H9 (cell line): ENCODE measurements at regions not wholly inside any gene's neighbourhood (a gene's known extent, or its start where the extent isn't known, plus 50 kb on each side); places are given as distances from the start of the nearest gene placed in this dataset.

Experiments
- DNase-seq: peaks from one replicate; pipeline ENCODE4 v3.0.0-alpha.2; 2017
- H2AFZ ChIP-seq: one replicate; pipeline ENCODE4 v1.6.1; 2013; ENCODE audit warnings: mild to moderate bottlenecking, low read length, control low read depth, moderate library complexity
- H2AK5ac ChIP-seq: 2 replicates; pipeline ENCODE4 v1.6.1; 2013; ENCODE audit warnings: low read length, control low read depth, mixed read lengths; ENCODE audit not compliant: insufficient read length
- H2BK120ac ChIP-seq: one replicate; pipeline ENCODE4 v1.6.1; 2013; ENCODE audit warnings: low read depth, mild to moderate bottlenecking, low read length, control low read depth, inconsistent platforms; ENCODE audit not compliant: poor library complexity, severe bottlenecking
- H2BK12ac ChIP-seq: 2 replicates; pipeline ENCODE4 v1.6.1; 2013; ENCODE audit warnings: low read length, control low read depth, mixed read lengths, low read depth; ENCODE audit not compliant: insufficient read length
- H2BK15ac ChIP-seq: 2 replicates; pipeline ENCODE4 v1.6.1; 2013; ENCODE audit warnings: low read depth, low read length, control low read depth
- H2BK20ac ChIP-seq: one replicate; pipeline ENCODE4 v1.6.1; 2013; ENCODE audit warnings: low read depth, mild to moderate bottlenecking, low read length, control low read depth, inconsistent platforms; ENCODE audit not compliant: poor library complexity, severe bottlenecking
- H2BK5ac ChIP-seq: 2 replicates; pipeline ENCODE4 v1.6.1; 2013; ENCODE audit warnings: low read length, control low read depth, mixed read lengths; ENCODE audit not compliant: insufficient read length
- H3K14ac ChIP-seq: 2 replicates; pipeline ENCODE4 v1.6.1; 2013; ENCODE audit warnings: low read length, control low read depth; ENCODE audit not compliant: insufficient read depth
- H3K18ac ChIP-seq: 2 replicates; pipeline ENCODE4 v1.6.1; 2013; ENCODE audit warnings: low read depth, mild to moderate bottlenecking, mixed read lengths, low read length, control low read depth; ENCODE audit not compliant: insufficient read length
- H3K23ac ChIP-seq: 2 replicates; pipeline ENCODE4 v1.6.1; 2013; ENCODE audit warnings: low read length, control low read depth, mixed read lengths, low read depth; ENCODE audit not compliant: insufficient read length
- H3K23me2 ChIP-seq: 2 replicates; pipeline ENCODE4 v1.6.1; 2013; ENCODE audit warnings: low read depth, mild to moderate bottlenecking, mixed read lengths, low read length, control low read depth; ENCODE audit not compliant: insufficient read length, poor library complexity, severe bottlenecking
- H3K27ac ChIP-seq: 2 replicates; pipeline ENCODE4 v1.5.1; 2013; ENCODE audit warnings: low read length, control low read depth, mixed read lengths, low read depth; ENCODE audit not compliant: insufficient read length
- H3K27me3 ChIP-seq: 2 replicates; pipeline ENCODE4 v1.6.1; 2013; ENCODE audit warnings: low read length, control low read depth, inconsistent platforms; ENCODE audit not compliant: insufficient read depth
- H3K4ac ChIP-seq: 2 replicates; pipeline ENCODE4 v1.6.1; 2013; ENCODE audit warnings: low read depth, mild to moderate bottlenecking, control low read depth, inconsistent platforms, low read length, moderate library complexity
- H3K4me1 ChIP-seq: 2 replicates; pipeline ENCODE4 v1.6.1; 2013; ENCODE audit warnings: low read length, control low read depth, inconsistent platforms; ENCODE audit not compliant: insufficient read depth
- H3K4me2 ChIP-seq: 2 replicates; pipeline ENCODE4 v1.6.1; 2013; ENCODE audit warnings: low read length, control low read depth, mixed read lengths; ENCODE audit not compliant: insufficient read length, insufficient read depth
- H3K56ac ChIP-seq: 2 replicates; pipeline ENCODE4 v1.6.1; 2013; ENCODE audit warnings: low read depth, mild to moderate bottlenecking, mixed read lengths, low read length, control low read depth; ENCODE audit not compliant: insufficient read length
- H3K79me1 ChIP-seq: 2 replicates; pipeline ENCODE4 v1.6.1; 2013; ENCODE audit warnings: low read depth, mild to moderate bottlenecking, moderate library complexity, low read length, control low read depth, inconsistent platforms; ENCODE audit not compliant: insufficient read depth, poor library complexity, severe bottlenecking
- H3K79me2 ChIP-seq: 2 replicates; pipeline ENCODE4 v1.6.1; 2013; ENCODE audit warnings: low read length, control low read depth, inconsistent platforms; ENCODE audit not compliant: insufficient read depth
- H3K9ac ChIP-seq: 2 replicates; pipeline ENCODE4 v1.6.1; 2013; ENCODE audit warnings: low read length, control low read depth, mixed read lengths; ENCODE audit not compliant: insufficient read length; ENCODE audit errors: extremely low read depth
- H3K9me3 ChIP-seq: one replicate; pipeline ENCODE4 v1.6.1; 2013; ENCODE audit warnings: low read depth, low read length, inconsistent platforms; ENCODE audit not compliant: control insufficient read depth
- H3T11ph ChIP-seq: one replicate; pipeline ENCODE4 v1.6.1; 2013; ENCODE audit warnings: mild to moderate bottlenecking, low read length, control low read depth, inconsistent platforms
- H4K20me1 ChIP-seq: one replicate; pipeline ENCODE4 v1.6.1; 2013; ENCODE audit not compliant: control insufficient read depth, insufficient read length, insufficient read depth
- H4K5ac ChIP-seq: 2 replicates; pipeline ENCODE4 v1.6.1; 2013; ENCODE audit warnings: low read depth, mild to moderate bottlenecking, mixed read lengths, low read length, control low read depth; ENCODE audit not compliant: insufficient read length
- H4K8ac ChIP-seq: replicated peaks from 2 replicates; pipeline ENCODE4 v1.6.1; 2013; ENCODE audit warnings: low read length, control low read depth, mixed read lengths, low read depth; ENCODE audit not compliant: insufficient read length
- H4K91ac ChIP-seq: 2 replicates; pipeline ENCODE4 v1.6.1; 2013; ENCODE audit warnings: low read depth, mild to moderate bottlenecking, moderate library complexity, mixed read lengths, low read length, control low read depth; ENCODE audit not compliant: insufficient read length
- H3K27ac Mint-ChIP-seq, 3 experiments: 2 replicates in 2 of 3; 3 replicates in 1 of 3; pipeline ENCODE4 v1.8.0; 2020 to 2021; ENCODE audit warnings: mixed read lengths in 3 of 3, mild to moderate bottlenecking in 1 of 3, moderate library complexity in 1 of 3
- H3K27me3 Mint-ChIP-seq: 2 replicates; pipeline ENCODE4 v1.8.0; 2021; ENCODE audit warnings: low read depth, mild to moderate bottlenecking, moderate library complexity, mixed read lengths
- H3K36me3 Mint-ChIP-seq, 3 experiments: 2 replicates in 2 of 3; 3 replicates in 1 of 3; pipeline ENCODE4 v1.8.0; 2020 to 2021; ENCODE audit warnings: low read depth in 3 of 3, mixed read lengths in 3 of 3; ENCODE audit not compliant: insufficient read depth in 1 of 3
- H3K4me1 Mint-ChIP-seq, 2 experiments: 2 replicates each; pipeline ENCODE4 v1.8.0; 2020; ENCODE audit warnings: mixed read lengths in 2 of 2
- H3K4me3 Mint-ChIP-seq, 2 experiments: 2 replicates in 1 of 2; 3 replicates in 1 of 2; pipeline ENCODE4 v1.8.0; 2020 to 2021; ENCODE audit warnings: mild to moderate bottlenecking in 2 of 2, mixed read lengths in 2 of 2, moderate library complexity in 1 of 2
- H3K9me3 Mint-ChIP-seq, 2 experiments: 2 replicates in 1 of 2; 3 replicates in 1 of 2; pipeline ENCODE4 v1.8.0; 2020; ENCODE audit warnings: mild to moderate bottlenecking in 2 of 2, mixed read lengths in 2 of 2, moderate library complexity in 1 of 2
- CTCF ChIP-seq: fragments of 200-600 bp; sonication (generic); conservative IDR thresholded peaks from 3 replicates; pipeline ENCODE4 v1.8.0; 2021; ENCODE audit warnings: antibody characterized with exemption, mild to moderate bottlenecking
- WGBS: extraction: QIAGEN DNeasy Blood & Tissue Kit; methylation state at CpG from one replicate; pipeline ENCODE4 v1.1.7; 2013; ENCODE audit warnings: missing lambda C conversion rate, low lambda C conversion rate, mixed read lengths; ENCODE audit not compliant: insufficient read length; ENCODE audit errors: extremely low coverage; 5-methylcytosine and 5-hydroxymethylcytosine counted together

- no peak overlapping the region for H2BK12ac ChIP-seq
- H3K4me2 ChIP-seq: no peak overlapping the region
- H3K9ac ChIP-seq: no peak overlapping the region
- no peak overlapping the region for H4K8ac ChIP-seq
- no peaks in the 10 kb centered on the region for H3K23me2 ChIP-seq
- Mint-ChIP-seq H3K4me3 (no peak overlapping the region), H3K9me3 (no peaks in the 10 kb centered on the region), H3K27me3 (no peaks in the 10 kb centered on the region), H3K36me3 (no peaks in the 10 kb centered on the region), H3K4me1 (no peaks in the 10 kb centered on the region), H3K27ac (no peak overlapping the region)
- H3K9me3 ChIP-seq: no peaks in the 10 kb centered on the region
- no peaks in the 10 kb centered on the region for H4K20me1 ChIP-seq
- H3K23ac ChIP-seq: no peak overlapping the region
- no peak overlapping the region for H3K14ac ChIP-seq
- no peak overlapping the region for H3K27ac ChIP-seq
- no peaks in the 10 kb centered on the region for H3K79me1 ChIP-seq
- no CpG with 5 or more reads among the region's 5 CpGs for WGBS
- H4K5ac ChIP-seq: no peak overlapping the region
- H2BK15ac ChIP-seq: no peak overlapping the region
- no peak overlapping the region for H3K4ac ChIP-seq
- H3K79me2 ChIP-seq: no peaks in the 10 kb centered on the region
- H3T11ph ChIP-seq: no peak overlapping the region
- no peak overlapping the region for H2BK5ac ChIP-seq
- no peak overlapping the region for H2BK20ac ChIP-seq
- no peak overlapping the region for H2AFZ ChIP-seq
- no peak overlapping the region for H2BK120ac ChIP-seq
- H3K27me3 ChIP-seq: no peaks in the 10 kb centered on the region
- no peak for DNase-seq
- H3K56ac ChIP-seq: no peak overlapping the region
- TF ChIP-seq CTCF: no peak
- H2AK5ac ChIP-seq: no peak overlapping the region
- H3K18ac ChIP-seq: no peak overlapping the region
- H4K91ac ChIP-seq: no peak overlapping the region
- no peaks in the 10 kb centered on the region for H3K4me1 ChIP-seq
These were observed 117.9 kb downstream of the CDC42EP3 start for GRCh38 chr2:37553411-37554154.
